H1 (cell line): ENCODE measurements at regions not wholly inside any gene's neighbourhood (a gene's known extent, or its start where the extent isn't known, plus 50 kb on each side); places are given as distances from the start of the nearest gene placed in this dataset.

Source experiments
- ATF2 ChIP-seq: IDR thresholded peaks from 2 replicates; pipeline ENCODE4 v1.6.1; 2012; ENCODE audit warnings: low read length, inconsistent platforms
- CTCF ChIP-seq, 3 experiments: IDR thresholded peaks; 1 replicate in 2 of 3; 2 replicates in 1 of 3; pipeline versions ENCODE4 v1.5.1 to v1.6.1; 2011; ENCODE audit warnings: low read length in 3 of 3, mild to moderate bottlenecking in 3 of 3, inconsistent platforms in 2 of 3, low read depth in 1 of 3, moderate library complexity in 1 of 3; ENCODE audit not compliant: insufficient read depth in 1 of 3; ENCODE audit errors: control extremely low read depth in 1 of 3
- EP300 ChIP-seq, 2 experiments: IDR thresholded peaks; 1 replicate in 1 of 2; 2 replicates in 1 of 2; pipeline ENCODE4 v1.6.1; 2011 to 2012; ENCODE audit warnings: low read depth in 2 of 2, low read length in 2 of 2, mild to moderate bottlenecking in 2 of 2, borderline replicate concordance in 1 of 2, inconsistent platforms in 1 of 2, moderate library complexity in 1 of 2
- EZH2 ChIP-seq: fragments of 200-600 bp; sonication (generic); IDR thresholded peaks from 2 replicates; pipeline ENCODE4 v1.7.1; 2012; ENCODE audit warnings: low read depth, mild to moderate bottlenecking, moderate library complexity, low read length, inconsistent platforms; ENCODE audit not compliant: severe bottlenecking
- JUND ChIP-seq: IDR thresholded peaks from 2 replicates; pipeline ENCODE4 v1.6.1; 2011; ENCODE audit warnings: mild to moderate bottlenecking, improper control_type of control experiment, low read length
- NRF1 ChIP-seq: IDR thresholded peaks from 2 replicates; pipeline ENCODE4 v1.6.1; 2011; ENCODE audit warnings: mild to moderate bottlenecking, low read depth, low read length, improper control_type of control experiment
- POLR2A ChIP-seq, 2 experiments: IDR thresholded peaks; 1 replicate in 1 of 2; 2 replicates in 1 of 2; pipeline ENCODE4 v1.6.1; 2011; ENCODE audit warnings: low read depth in 2 of 2, low read length in 2 of 2, mild to moderate bottlenecking in 2 of 2; ENCODE audit errors: control extremely low read depth in 1 of 2
- POLR2AphosphoS5 ChIP-seq: IDR thresholded peaks from 2 replicates; pipeline ENCODE4 v1.6.1; 2011; ENCODE audit warnings: low read depth, low read length
- POU5F1 ChIP-seq: IDR thresholded peaks from 2 replicates; pipeline ENCODE4 v1.6.1; 2011; ENCODE audit warnings: low read depth, mild to moderate bottlenecking, low read length, moderate library complexity
- RXRA ChIP-seq: IDR thresholded peaks from 2 replicates; pipeline ENCODE4 v1.6.1; 2011; ENCODE audit warnings: low read depth, mild to moderate bottlenecking, low read length, moderate library complexity; ENCODE audit not compliant: insufficient read depth
- SP1 ChIP-seq: IDR thresholded peaks from 2 replicates; pipeline ENCODE4 v1.6.1; 2011; ENCODE audit warnings: low read depth, low read length
- SRF ChIP-seq: IDR thresholded peaks from 2 replicates; pipeline ENCODE4 v1.6.1; 2011; ENCODE audit warnings: mild to moderate bottlenecking, low read depth, low read length, moderate library complexity

GRCh38 chr2:139746901-139747300, 966.7 kb upstream of the NXPH2 start:
- no peak for TF ChIP-seq CTCF (IDR thresholded peaks at IDR 0.05; ENCODE audit: control extremely low read depth in 1 of 3, insufficient read depth in 1 of 3, low read depth in 1 of 3, low read length in 3 of 3)
- no peak for TF ChIP-seq RXRA
- no peak for TF ChIP-seq POLR2AphosphoS5
- TF ChIP-seq NRF1: no peak
- TF ChIP-seq EP300 (IDR thresholded peaks at IDR 0.05; ENCODE audit: borderline replicate concordance in 1 of 2, low read depth in 2 of 2, low read length in 2 of 2): no peak
- no peak for TF ChIP-seq SRF
- no peak for TF ChIP-seq EZH2
- TF ChIP-seq JUND: no peak
- no peak for TF ChIP-seq ATF2
- TF ChIP-seq POLR2A (IDR thresholded peaks at IDR 0.05; ENCODE audit: control extremely low read depth in 1 of 2, low read depth in 2 of 2, low read length in 2 of 2): no peak
- no peak for TF ChIP-seq POU5F1
- no peak for TF ChIP-seq SP1
